ENCODE measurements at regions not wholly inside any gene's neighbourhood (a gene's known extent, or its start where the extent isn't known, plus 50 kb on each side); places are given as distances from the start of the nearest gene placed in this dataset.

DNA sequence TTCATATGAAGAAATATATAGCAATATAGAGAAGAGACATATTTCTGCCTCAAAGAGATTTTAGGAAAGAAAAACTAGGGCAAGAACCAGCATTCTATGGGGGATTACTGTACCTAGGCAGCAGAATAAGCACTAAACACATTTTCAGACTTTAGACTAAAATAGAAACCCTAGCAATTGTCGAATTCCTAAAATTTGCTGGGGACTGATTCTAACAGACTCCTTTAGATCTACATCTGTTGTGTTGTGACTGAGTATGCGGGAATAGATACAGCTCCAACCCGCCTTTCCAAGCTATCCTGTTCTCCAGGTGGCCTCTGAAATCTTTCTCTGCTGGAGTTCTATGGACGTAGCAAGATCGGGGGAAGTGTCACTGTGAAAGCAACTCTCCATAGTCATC is 482.2 kb downstream of the NTRK2 start:
- Histone ChIP-seq H4K20me1 (replicated peaks; ENCODE audit: control insufficient read depth, insufficient read depth, low read length) (no peaks in the 10 kb centered on the region), H3K27ac (ENCODE audit: extremely low read depth, low read depth, low read length) (no peak overlapping the region), H2AFZ (ENCODE audit: low read depth, low read length) (no peak overlapping the region), H3K36me3 (ENCODE audit: control insufficient read depth, insufficient read depth, low read length) (no peaks in the 10 kb centered on the region), H3K79me2 (ENCODE audit: control insufficient read depth, insufficient read depth, low read length) (no peaks in the 10 kb centered on the region), H3K9ac (ENCODE audit: insufficient read depth in 1 of 2, low read depth in 2 of 2, low read length in 2 of 2) (no peak overlapping the region), H3K4me3 (no peak overlapping the region), H3K27me3 (ENCODE audit: control insufficient read depth in 2 of 2, insufficient read depth in 2 of 2, low read length in 2 of 2) (no peaks in the 10 kb centered on the region), H3K9me1 (ENCODE audit: control insufficient read depth, insufficient read depth, low read length) (no peaks in the 10 kb centered on the region), H3K4me1 (replicated peaks in 1 of 2; ENCODE audit: control insufficient read depth in 2 of 2, insufficient read depth in 2 of 2, low read length in 2 of 2) (no peaks in the 10 kb centered on the region), H3K9me3 (replicated peaks; ENCODE audit: control insufficient read depth, insufficient read depth, low read depth, low read length) (no peaks in the 10 kb centered on the region), H3K4me2 (ENCODE audit: insufficient read depth, low read length) (no peak overlapping the region)
- DNase-seq (ENCODE audit: extremely low read depth in 1 of 4, low spot score in 3 of 4): no peak
- ChIA-PET POLR2A (no interaction called here), CTCF (ENCODE audit: low intra/inter-chr PET ratio) (no interaction called here)
- FAIRE-seq: no peak
- no TSS peak for BruUV-seq (replicated peaks)
- intact Hi-C loops (cut with micrococcal nuclease): no loop called here
- 0% methylated on average over 5 of the region's 5 CpGs for WGBS (ENCODE audit: insufficient coverage, low coverage, missing lambda C conversion rate)
- ATAC-seq: no peak
- in situ Hi-C loops (cut with MboI): no loop called here
- no peak for TF ChIP-seq ARNT (IDR thresholded peaks at IDR 0.05)
- TF ChIP-seq POLR2H (tag; IDR thresholded peaks at IDR 0.05; ENCODE audit: low read depth): no peak
- no peak for TF ChIP-seq ZNF445 (CRISPR knock-in tag; IDR thresholded peaks at IDR 0.05; ENCODE audit: low read depth)
- TF ChIP-seq MEIS2 (IDR thresholded peaks at IDR 0.05; ENCODE audit: partially characterized antibody): no peak
- no peak for TF ChIP-seq ZNF551 (CRISPR knock-in tag; IDR thresholded peaks at IDR 0.05)
- no peak for TF ChIP-seq ZNF57 (CRISPR knock-in tag; IDR thresholded peaks at IDR 0.05)
- TF ChIP-seq ILK (tag; IDR thresholded peaks at IDR 0.05; ENCODE audit: borderline replicate concordance, low read depth): no peak
- no peak for TF ChIP-seq NR2C2 (CRISPR knock-in tag; IDR thresholded peaks at IDR 0.05)
- no peak for TF ChIP-seq NR2C2 (tag; IDR thresholded peaks at IDR 0.05)
- no peak for TF ChIP-seq CSDE1 (IDR thresholded peaks at IDR 0.05)
